ENCODE measurements at regions not wholly inside any gene's neighbourhood (a gene's known extent, or its start where the extent isn't known, plus 50 kb on each side); places are given as distances from the start of the nearest gene placed in this dataset.

- TF ChIP-seq CTCF (IDR thresholded peaks at IDR 0.05) = no peak
Measured at GRCh38 chr6:87918461-87918941, 129.1 kb upstream of the SPACA1 start.

- TF ChIP-seq CTCF (IDR thresholded peaks at IDR 0.05) = no peak
Measured at GRCh38 chr6:87917886-87918285, 129.8 kb upstream of the SPACA1 start.

- TF ChIP-seq CTCF (IDR thresholded peaks at IDR 0.05) = no peak
Measured at GRCh38 chr6:87916446-87916845, 131.2 kb upstream of the SPACA1 start.

GRCh38 chr6:87914637-87915395 is 132.8 kb upstream of the SPACA1 start:
- TF ChIP-seq CTCF (IDR thresholded peaks at IDR 0.05) = no peak

- no peak for TF ChIP-seq CTCF (IDR thresholded peaks at IDR 0.05)
Measured at GRCh38 chr6:87913974-87914373, 133.7 kb upstream of the SPACA1 start.

GRCh38 chr6:87912102-87912501 is 135.5 kb upstream of the SPACA1 start:
- TF ChIP-seq CTCF (IDR thresholded peaks at IDR 0.05) = no peak

- TF ChIP-seq CTCF (IDR thresholded peaks at IDR 0.05) = no peak
Measured at GRCh38 chr6:87909849-87910248, 137.8 kb upstream of the SPACA1 start.

All from LNCAP (cell line).